T-helper 2 cell treated with Interferon-gamma antibody and Interleukin-4, amounts not matched to agents 5 μg/mL and 100 μg/mL, for 36 hours (primary cell): ENCODE measurements at regions not wholly inside any gene's neighbourhood (a gene's known extent, or its start where the extent isn't known, plus 50 kb on each side); places are given as distances from the start of the nearest gene placed in this dataset.

ENCODE experiments used
- DNase-seq: peaks from one replicate; pipeline ENCODE4 v3.0.0; 2021; ENCODE audit warnings: low spot score
- H3K27ac Mint-ChIP-seq: one replicate; pipeline ENCODE4 v1.8.0; 2021; ENCODE audit warnings: mild to moderate bottlenecking, mixed read lengths
- H3K27me3 Mint-ChIP-seq: one replicate; pipeline ENCODE4 v1.8.0; 2021; ENCODE audit warnings: low read depth, mixed read lengths
- H3K36me3 Mint-ChIP-seq: one replicate; pipeline ENCODE4 v1.8.0; 2021; ENCODE audit warnings: low read depth, mixed read lengths
- H3K4me1 Mint-ChIP-seq: one replicate; pipeline ENCODE4 v1.8.0; 2021; ENCODE audit warnings: low read depth, mixed read lengths
- H3K4me3 Mint-ChIP-seq: one replicate; pipeline ENCODE4 v1.8.0; 2022; ENCODE audit warnings: mild to moderate bottlenecking, moderate library complexity, mixed read lengths
- H3K9me3 Mint-ChIP-seq: one replicate; pipeline ENCODE4 v1.8.0; 2021; ENCODE audit warnings: mixed read lengths

DNA sequence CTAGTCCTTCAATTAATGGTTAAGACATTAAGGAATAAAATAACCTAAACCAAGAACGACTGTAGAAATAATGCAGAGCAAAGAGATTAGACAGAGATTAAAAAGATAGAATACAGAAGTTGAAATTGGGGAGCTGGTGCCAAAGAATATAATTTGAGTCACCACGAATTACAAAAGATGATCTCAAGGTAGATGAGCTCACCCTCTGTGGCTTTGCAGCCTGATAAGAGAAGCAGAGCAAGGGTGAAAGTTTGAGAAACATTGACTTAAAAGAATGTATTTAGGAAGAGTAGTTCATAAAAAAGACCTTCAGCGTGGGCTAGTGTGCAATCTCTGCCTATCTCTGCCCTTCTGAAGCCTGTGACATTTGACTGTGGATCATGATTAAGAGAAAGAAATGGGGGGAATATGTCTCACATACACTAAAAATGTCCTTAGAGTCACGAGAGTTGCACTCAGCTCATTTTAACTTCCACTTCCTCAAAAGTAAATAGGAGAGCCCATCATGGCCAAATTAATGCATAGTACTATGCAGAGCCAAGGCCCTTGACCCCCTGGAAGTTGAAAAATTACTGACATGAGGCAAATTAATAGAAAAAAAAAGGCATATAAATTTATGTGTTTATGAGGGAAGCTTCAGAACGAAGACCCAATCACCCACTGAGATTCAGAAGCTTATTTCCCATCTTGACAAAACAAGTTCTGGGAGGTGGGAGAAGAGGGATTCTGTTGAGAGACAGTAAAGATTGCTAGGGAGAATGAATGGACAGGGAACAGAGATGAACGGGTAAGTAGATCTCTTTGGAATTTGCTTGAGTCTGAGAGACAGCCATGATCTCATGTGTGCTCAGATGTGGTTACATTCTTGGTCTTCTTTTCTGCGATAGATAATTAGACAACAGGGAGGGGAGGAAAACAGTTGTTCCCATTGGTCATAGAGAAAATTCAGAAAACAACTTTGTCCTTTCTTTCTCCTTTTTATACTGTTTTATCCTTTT, 395.4 kb upstream of the LRRC7 start:
- no peaks in the 10 kb centered on the region for H3K27me3 Mint-ChIP-seq

DNA sequence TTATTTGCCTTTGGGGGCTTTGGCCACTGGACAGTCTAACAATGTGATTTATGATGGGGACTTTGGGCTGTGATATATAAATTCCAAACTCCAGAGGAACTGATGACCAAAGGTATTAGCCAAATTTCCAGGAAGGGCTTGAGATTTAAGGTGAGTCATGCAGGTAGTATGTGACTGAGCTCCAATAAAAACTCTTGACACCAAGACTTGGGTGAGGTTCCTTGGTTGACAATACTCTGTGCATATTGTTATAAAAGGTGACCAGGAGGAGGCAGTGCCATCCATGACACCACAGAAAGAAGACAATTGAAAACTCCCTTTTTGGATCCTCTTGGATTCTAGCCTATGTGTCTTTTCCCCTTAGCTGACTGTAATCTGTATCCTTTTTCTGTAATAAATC, 392.7 kb upstream of the LRRC7 start:
- no peak for DNase-seq
- Mint-ChIP-seq H3K27ac (no peak overlapping the region), H3K4me1 (no peaks in the 10 kb centered on the region), H3K36me3 (no peaks in the 10 kb centered on the region), H3K4me3 (no peak overlapping the region), H3K27me3 (no peaks in the 10 kb centered on the region), H3K9me3 (peaks cover 8% of the 10 kb centered on the region)

More for the DNA sequence above, 395.4 kb upstream of the LRRC7 start:
- no peaks in the 10 kb centered on the region for H3K36me3 Mint-ChIP-seq
- no peak overlapping the region for H3K4me3 Mint-ChIP-seq
- H3K9me3 Mint-ChIP-seq = peaks cover 23% of the 10 kb centered on the region
- H3K4me1 Mint-ChIP-seq = no peaks in the 10 kb centered on the region
- no peak for DNase-seq
- H3K27ac Mint-ChIP-seq = no peak overlapping the region

DNA sequence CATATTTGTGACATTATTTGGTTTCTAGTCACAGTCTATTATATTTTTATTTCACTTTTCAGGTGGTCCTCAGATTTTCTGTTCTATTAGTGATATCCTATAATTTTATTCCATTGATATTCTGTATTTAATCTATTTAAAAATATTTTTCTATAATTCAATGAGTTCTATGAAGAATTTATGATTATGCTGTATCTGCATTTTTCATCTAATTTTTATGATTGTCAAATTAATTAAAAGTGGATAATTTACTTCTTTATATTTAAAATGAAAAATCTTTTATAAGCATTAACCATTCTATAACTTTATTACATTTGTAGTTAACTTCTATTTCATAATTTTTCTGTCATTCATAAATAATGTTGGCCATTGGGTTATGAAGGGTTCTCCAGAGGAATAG, 387.4 kb upstream of the LRRC7 start:
- H3K9me3 Mint-ChIP-seq = peaks cover 1% of the 10 kb centered on the region

DNA sequence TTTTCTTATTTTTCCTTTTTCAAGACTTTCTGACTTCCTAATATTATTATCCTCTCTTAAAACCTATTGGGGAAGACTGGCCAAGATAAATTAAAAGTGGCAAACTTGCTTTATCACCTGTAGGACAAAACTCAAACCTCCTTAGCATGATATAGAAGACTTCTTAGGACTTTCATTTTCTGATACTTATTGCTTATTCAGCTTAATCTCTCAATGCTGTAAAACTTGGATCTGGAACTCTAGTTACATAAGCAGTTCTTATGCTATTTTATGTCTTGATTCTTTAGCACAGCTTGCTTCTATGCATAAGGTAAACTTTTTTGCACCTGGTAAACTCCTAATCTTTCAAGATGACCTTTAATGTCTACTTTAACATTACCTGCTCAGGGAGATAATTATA, 382.3 kb upstream of the LRRC7 start:
- no peaks in the 10 kb centered on the region for H3K36me3 Mint-ChIP-seq
- no peak overlapping the region for H3K4me3 Mint-ChIP-seq
- no peaks in the 10 kb centered on the region for H3K4me1 Mint-ChIP-seq
- H3K27ac Mint-ChIP-seq = no peak overlapping the region
- DNase-seq = no peak
- no peaks in the 10 kb centered on the region for H3K27me3 Mint-ChIP-seq
- no peaks in the 10 kb centered on the region for H3K9me3 Mint-ChIP-seq

More for the DNA sequence above, 387.4 kb upstream of the LRRC7 start:
- H3K27me3 Mint-ChIP-seq = no peaks in the 10 kb centered on the region
- H3K27ac Mint-ChIP-seq = no peak overlapping the region
- no peaks in the 10 kb centered on the region for H3K36me3 Mint-ChIP-seq
- H3K4me3 Mint-ChIP-seq = no peak overlapping the region
- DNase-seq = no peak
- no peaks in the 10 kb centered on the region for H3K4me1 Mint-ChIP-seq

DNA sequence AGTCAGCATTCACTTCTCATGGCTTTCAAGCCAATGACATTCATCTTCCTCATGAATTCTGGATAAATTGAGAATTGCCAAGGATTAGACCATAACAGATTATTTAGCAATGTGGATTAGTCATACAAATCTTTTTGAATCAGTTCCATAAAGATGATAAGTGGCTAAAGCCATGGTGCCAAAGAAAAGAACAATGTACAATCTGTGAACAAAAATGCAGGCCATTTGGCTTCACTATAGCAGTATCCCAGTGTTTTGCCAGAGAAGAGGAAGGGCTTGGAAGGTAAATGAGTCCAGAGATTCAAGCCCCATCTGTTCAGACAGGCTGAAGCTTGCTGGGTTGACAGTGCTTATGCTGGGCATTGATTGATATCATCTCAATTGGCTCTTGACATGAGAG, 376.4 kb upstream of the LRRC7 start:
- H3K27me3 Mint-ChIP-seq = no peaks in the 10 kb centered on the region
- H3K9me3 Mint-ChIP-seq = peaks cover 4% of the 10 kb centered on the region
- no peak for DNase-seq
- H3K36me3 Mint-ChIP-seq = no peaks in the 10 kb centered on the region
- H3K4me1 Mint-ChIP-seq = no peaks in the 10 kb centered on the region
- H3K27ac Mint-ChIP-seq = no peak overlapping the region
- H3K4me3 Mint-ChIP-seq = no peak overlapping the region

DNA sequence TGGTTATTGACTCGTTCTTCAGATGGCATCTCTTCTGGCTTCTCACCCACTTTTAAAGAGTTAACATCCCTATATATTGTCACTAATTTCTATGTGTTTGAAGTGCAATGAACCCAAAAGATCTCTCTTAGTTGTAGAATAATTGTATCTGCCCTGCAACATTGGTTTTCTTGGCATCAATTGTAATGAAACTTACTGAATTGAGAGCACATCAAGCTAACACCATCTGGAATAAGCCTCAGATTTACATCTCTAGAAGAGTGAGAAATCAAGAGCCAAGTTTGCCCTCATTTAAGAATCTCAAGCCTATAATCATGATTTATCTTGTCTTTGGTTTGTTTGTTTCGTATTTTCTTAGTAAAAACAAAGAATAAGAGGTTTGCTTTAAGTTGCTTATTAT, 372.6 kb upstream of the LRRC7 start:
- Mint-ChIP-seq H3K4me3 (no peak overlapping the region), H3K27me3 (no peaks in the 10 kb centered on the region), H3K4me1 (no peaks in the 10 kb centered on the region)

DNA sequence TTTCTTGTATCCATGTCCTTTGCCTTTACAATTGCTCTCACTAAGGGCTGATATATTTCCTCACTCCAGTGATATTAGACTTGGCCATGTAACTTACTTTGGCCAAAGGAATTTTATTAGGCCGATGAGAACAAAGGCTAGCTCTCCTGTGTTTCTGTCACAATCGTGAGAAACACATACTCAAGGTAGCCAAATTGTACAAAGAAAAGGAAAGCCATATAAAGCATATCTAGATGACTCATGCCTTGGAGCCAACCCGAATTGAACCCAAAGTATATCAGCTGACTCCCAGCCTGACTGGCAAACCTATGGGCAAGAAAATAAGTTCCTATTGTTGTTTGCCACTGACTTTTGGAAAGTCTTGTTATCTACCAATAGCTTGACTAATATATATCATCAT, 371.7 kb upstream of the LRRC7 start:
- no peaks in the 10 kb centered on the region for H3K4me1 Mint-ChIP-seq

More for the DNA sequence above, 372.6 kb upstream of the LRRC7 start:
- Mint-ChIP-seq H3K9me3 (peaks cover 7% of the 10 kb centered on the region), H3K27ac (no peak overlapping the region), H3K36me3 (no peaks in the 10 kb centered on the region)
- no peak for DNase-seq

DNA sequence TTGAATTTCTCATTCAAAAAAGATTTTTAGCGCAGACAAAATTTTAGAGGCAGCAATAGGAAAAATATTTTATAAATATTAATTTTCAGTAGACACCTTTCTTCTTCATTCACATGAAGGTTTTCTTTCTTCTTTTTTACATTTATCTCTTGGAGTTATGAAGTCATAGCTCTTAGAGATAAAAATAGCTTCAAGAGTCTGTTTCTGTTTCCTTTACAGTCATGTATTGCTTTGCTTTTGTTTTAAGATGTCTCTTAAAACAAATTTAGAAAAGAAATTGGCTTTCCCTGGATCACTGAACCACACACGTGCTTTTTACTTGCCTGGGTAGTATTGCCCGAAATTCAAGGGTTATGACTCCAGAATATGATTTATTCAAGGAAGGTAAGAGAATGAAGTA, 369.9 kb upstream of the LRRC7 start:
- no peak overlapping the region for H3K27ac Mint-ChIP-seq
- no peak for DNase-seq
- no peaks in the 10 kb centered on the region for H3K36me3 Mint-ChIP-seq
- no peaks in the 10 kb centered on the region for H3K27me3 Mint-ChIP-seq
- H3K9me3 Mint-ChIP-seq = peaks cover 8% of the 10 kb centered on the region
- no peak overlapping the region for H3K4me3 Mint-ChIP-seq
- H3K4me1 Mint-ChIP-seq = no peaks in the 10 kb centered on the region

More for the DNA sequence above, 371.7 kb upstream of the LRRC7 start:
- DNase-seq = no peak
- H3K4me3 Mint-ChIP-seq = no peak overlapping the region
- no peak overlapping the region for H3K27ac Mint-ChIP-seq
- no peaks in the 10 kb centered on the region for H3K27me3 Mint-ChIP-seq
- H3K36me3 Mint-ChIP-seq = no peaks in the 10 kb centered on the region
- peaks cover 10% of the 10 kb centered on the region for H3K9me3 Mint-ChIP-seq

DNA sequence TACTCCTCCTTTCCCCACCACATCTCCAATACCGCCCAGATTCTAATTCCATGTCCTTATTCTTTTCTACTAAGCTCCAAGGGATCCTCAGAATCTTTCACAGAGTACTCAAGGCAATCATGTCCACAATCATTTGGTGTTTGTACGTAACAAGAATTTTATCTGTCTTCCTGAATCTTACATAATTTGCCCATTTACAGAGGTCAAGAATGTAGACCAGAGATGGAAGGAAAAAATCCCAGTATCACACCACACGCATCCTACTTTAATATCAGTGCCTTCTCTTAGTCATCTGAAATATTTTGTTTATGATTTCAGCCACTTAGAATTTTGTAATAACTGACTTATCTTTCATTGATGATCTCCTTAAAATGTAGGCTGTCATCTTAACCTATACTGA, 366.0 kb upstream of the LRRC7 start:
- DNase-seq = no peak
- Mint-ChIP-seq H3K4me3 (no peak overlapping the region), H3K9me3 (peaks cover 11% of the 10 kb centered on the region)

DNA sequence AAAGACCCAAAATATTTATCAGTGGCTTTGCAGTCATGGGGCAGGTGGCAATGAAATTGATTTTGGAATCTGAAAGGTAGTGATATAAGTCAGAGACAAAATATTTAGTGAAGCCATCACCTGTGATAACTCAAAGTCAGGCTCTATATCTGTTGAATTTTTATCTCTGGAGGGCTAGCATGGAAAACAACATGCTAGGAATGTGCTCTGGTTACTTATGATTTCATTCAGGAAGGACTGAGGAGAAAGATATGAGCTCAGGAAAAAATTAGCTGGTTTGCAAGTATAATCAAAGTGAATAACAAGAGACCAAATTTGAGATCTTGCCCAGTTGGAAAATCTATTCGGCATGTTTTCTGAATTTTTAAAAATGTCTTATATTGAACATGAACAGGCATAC, 364.6 kb upstream of the LRRC7 start:
- H3K27ac Mint-ChIP-seq = no peak overlapping the region
- H3K36me3 Mint-ChIP-seq = no peaks in the 10 kb centered on the region
- DNase-seq = no peak
- no peak overlapping the region for H3K4me3 Mint-ChIP-seq
- H3K9me3 Mint-ChIP-seq = peaks cover 8% of the 10 kb centered on the region
- no peaks in the 10 kb centered on the region for H3K4me1 Mint-ChIP-seq
- no peaks in the 10 kb centered on the region for H3K27me3 Mint-ChIP-seq

More for the DNA sequence above, 366.0 kb upstream of the LRRC7 start:
- no peaks in the 10 kb centered on the region for H3K4me1 Mint-ChIP-seq
- H3K27ac Mint-ChIP-seq = no peak overlapping the region
- H3K36me3 Mint-ChIP-seq = no peaks in the 10 kb centered on the region
- H3K27me3 Mint-ChIP-seq = no peaks in the 10 kb centered on the region

DNA sequence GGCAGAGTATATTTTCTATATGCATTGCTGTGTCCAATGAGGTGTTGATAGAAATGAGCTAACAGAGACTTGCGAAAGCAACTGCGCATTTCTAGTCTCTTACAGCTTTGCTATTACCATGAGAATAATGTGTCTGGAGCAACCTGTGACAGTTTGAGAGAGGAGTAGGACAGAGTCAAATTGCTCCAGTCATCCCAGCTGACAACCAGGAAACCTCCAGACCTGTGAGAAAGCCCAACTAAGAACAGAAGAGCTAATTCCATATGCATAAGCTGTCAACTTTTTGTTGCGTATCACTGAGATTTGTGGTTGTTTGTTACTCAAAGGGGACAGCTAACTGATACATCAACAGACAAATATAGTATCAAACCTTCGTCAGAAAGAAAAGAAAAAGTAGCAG, 354.1 kb upstream of the LRRC7 start:
- H3K27ac Mint-ChIP-seq = no peak overlapping the region
- H3K4me3 Mint-ChIP-seq = no peak overlapping the region
- DNase-seq = no peak
- H3K27me3 Mint-ChIP-seq = no peaks in the 10 kb centered on the region
- no peaks in the 10 kb centered on the region for H3K36me3 Mint-ChIP-seq
- H3K4me1 Mint-ChIP-seq = no peaks in the 10 kb centered on the region
- peaks cover 13% of the 10 kb centered on the region for H3K9me3 Mint-ChIP-seq

DNA sequence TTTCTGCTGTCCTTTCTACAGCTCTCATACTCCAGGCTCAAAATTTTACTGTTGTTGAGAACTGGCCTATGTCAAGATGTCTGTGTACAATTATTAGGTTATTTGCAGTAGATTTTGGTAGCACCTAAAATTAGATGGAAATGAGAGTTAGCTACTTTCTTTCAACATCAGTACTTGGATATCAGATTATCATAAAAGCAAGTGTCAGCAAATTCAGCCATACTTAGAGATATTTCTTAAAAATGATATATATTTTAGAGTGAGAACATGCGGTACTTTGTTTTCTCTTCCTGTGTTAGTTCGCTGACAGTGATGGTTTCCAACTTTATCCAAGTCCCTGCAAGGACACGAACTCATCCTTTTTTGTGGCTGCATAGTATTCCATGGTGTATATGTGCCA, 351.8 kb upstream of the LRRC7 start:
- no peaks in the 10 kb centered on the region for H3K36me3 Mint-ChIP-seq
- no peak for DNase-seq
- H3K27me3 Mint-ChIP-seq = no peaks in the 10 kb centered on the region
- no peak overlapping the region for H3K4me3 Mint-ChIP-seq
- no peak overlapping the region for H3K27ac Mint-ChIP-seq
- H3K4me1 Mint-ChIP-seq = no peaks in the 10 kb centered on the region
- H3K9me3 Mint-ChIP-seq = peaks cover 13% of the 10 kb centered on the region

DNA sequence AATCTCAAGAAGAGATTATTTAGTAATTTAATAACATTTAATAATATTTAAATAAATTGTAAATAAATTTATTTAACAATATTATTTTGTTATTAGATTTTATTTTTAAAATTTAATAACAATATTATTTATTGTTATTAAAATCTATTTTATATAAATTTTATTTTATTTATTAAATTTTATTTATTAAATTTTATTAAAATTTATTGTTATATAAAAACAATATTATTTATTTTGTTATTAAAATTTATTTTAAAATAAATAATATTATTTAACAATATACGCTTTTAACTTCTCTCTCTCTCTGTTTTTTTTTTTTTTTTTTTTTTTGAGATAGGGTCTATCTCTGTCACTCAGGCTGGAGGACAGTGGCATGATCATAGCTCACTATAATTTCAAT, 347.1 kb upstream of the LRRC7 start:
- H3K27ac Mint-ChIP-seq = no peak overlapping the region
- H3K4me3 Mint-ChIP-seq = no peak overlapping the region
- H3K9me3 Mint-ChIP-seq = peaks cover 2% of the 10 kb centered on the region
- H3K27me3 Mint-ChIP-seq = no peaks in the 10 kb centered on the region
- no peaks in the 10 kb centered on the region for H3K36me3 Mint-ChIP-seq
- no peak for DNase-seq
- H3K4me1 Mint-ChIP-seq = no peaks in the 10 kb centered on the region

DNA sequence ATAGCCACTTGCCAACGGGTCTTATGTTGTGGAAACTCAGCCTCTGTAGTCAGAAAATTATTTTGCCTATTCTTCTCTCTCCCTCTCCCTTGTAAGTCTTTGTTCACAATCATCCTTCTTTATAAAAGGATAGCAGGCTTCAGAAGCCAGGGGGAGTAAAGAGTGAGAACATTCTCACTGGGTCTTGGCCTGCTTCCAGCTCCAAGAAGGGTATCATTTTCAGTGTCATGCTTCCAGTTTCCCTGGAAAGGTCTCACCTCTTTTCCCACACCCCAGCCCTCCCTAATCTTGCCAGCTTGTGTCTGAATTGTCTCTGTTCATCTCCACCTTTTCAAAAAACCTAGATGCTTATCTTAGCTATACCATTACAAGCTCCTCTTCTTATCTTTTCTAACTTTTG, 346.2 kb upstream of the LRRC7 start:
- no peaks in the 10 kb centered on the region for H3K9me3 Mint-ChIP-seq
- no peak overlapping the region for H3K4me3 Mint-ChIP-seq
- H3K27ac Mint-ChIP-seq = no peak overlapping the region
- no peak for DNase-seq
- H3K27me3 Mint-ChIP-seq = no peaks in the 10 kb centered on the region
- no peaks in the 10 kb centered on the region for H3K4me1 Mint-ChIP-seq
- H3K36me3 Mint-ChIP-seq = no peaks in the 10 kb centered on the region

DNA sequence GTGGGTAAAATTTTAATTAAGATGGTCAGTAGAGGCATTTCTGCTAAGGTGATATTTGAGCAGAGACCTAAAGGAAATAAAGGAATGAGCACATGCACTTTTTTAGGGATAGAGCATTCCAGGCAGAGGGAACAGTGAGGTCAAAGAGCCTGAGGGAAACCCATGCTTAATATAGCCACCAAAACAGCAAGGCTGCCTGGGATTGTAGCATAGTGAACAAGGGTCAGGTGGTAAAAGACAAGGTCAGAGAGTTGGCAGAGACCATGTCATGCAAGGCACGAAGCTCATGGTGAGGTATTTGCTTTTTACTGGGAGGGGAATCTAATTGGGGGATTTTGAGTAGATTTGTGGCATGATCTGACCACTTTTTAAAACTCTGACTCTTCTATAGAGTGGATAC, 344.6 kb upstream of the LRRC7 start:
- H3K27me3 Mint-ChIP-seq = no peaks in the 10 kb centered on the region
- DNase-seq = no peak
- H3K4me3 Mint-ChIP-seq = no peak overlapping the region
- H3K36me3 Mint-ChIP-seq = no peaks in the 10 kb centered on the region
- no peaks in the 10 kb centered on the region for H3K4me1 Mint-ChIP-seq
- no peak overlapping the region for H3K27ac Mint-ChIP-seq
- H3K9me3 Mint-ChIP-seq = no peaks in the 10 kb centered on the region
